ENCODE measurements at regions not wholly inside any gene's neighbourhood (a gene's known extent, or its start where the extent isn't known, plus 50 kb on each side); places are given as distances from the start of the nearest gene placed in this dataset.
A peak's percentile ranks its signal among the peaks of the same experiment; 100 is the strongest.

GRCh38 chr3:106365061-106365691, 496.4 kb upstream of the CBLB start:
- no peak for DNase-seq

GRCh38 chr3:106366352-106366751, 497.5 kb upstream of the CBLB start:
- no peak for DNase-seq

- DNase-seq = no peak
These were observed 498.7 kb upstream of the CBLB start for GRCh38 chr3:106367496-106367895.

- no peak for DNase-seq
These were observed 502.6 kb upstream of the CBLB start for GRCh38 chr3:106371221-106371970.

GRCh38 chr3:106371971-106372805, 503.4 kb upstream of the CBLB start:
- DNase-seq = no peak

GRCh38 chr3:106372806-106373190, 504.0 kb upstream of the CBLB start:
- no peak for DNase-seq

- no peak for DNase-seq
These were observed 507.3 kb upstream of the CBLB start for GRCh38 chr3:106376016-106376570.

- no peak for DNase-seq
These were observed 510.5 kb upstream of the CBLB start for GRCh38 chr3:106379251-106379750.

- DNase-seq = no peak
These were observed 511.4 kb upstream of the CBLB start for GRCh38 chr3:106380232-106380631.

GRCh38 chr3:106381286-106381938, 512.6 kb upstream of the CBLB start:
- DNase-seq = no peak

- DNase-seq = no peak
These were observed 513.1 kb upstream of the CBLB start for GRCh38 chr3:106381939-106382335.

GRCh38 chr3:106386050-106386449, 517.2 kb upstream of the CBLB start:
- DNase-seq = peak; percentile 61

- DNase-seq = no peak
These were observed 524.1 kb upstream of the CBLB start for GRCh38 chr3:106392915-106393314.

GRCh38 chr3:106397006-106397405, 528.2 kb upstream of the CBLB start:
- DNase-seq = no peak

- DNase-seq = no peak
These were observed 530.2 kb upstream of the CBLB start for GRCh38 chr3:106398891-106399600.

GRCh38 chr3:106399761-106400160, 530.9 kb upstream of the CBLB start:
- no peak for DNase-seq

GRCh38 chr3:106401666-106402490, 533.1 kb upstream of the CBLB start:
- no peak for DNase-seq

- no peak for DNase-seq
These were observed 534.7 kb upstream of the CBLB start for GRCh38 chr3:106403371-106404145.

- DNase-seq = no peak
These were observed 544.9 kb upstream of the CBLB start for GRCh38 chr3:106413683-106414082.

GRCh38 chr3:106420628-106421027, 551.8 kb upstream of the CBLB start:
- DNase-seq = no peak

Data from hematopoietic multipotent progenitor cell treated with erythropoietin and hydrocortisone succinate and interleukin-3 and kit ligand, for 4 days (in vitro differentiated cells).